ENCODE measurements at regions not wholly inside any gene's neighbourhood (a gene's known extent, or its start where the extent isn't known, plus 50 kb on each side); places are given as distances from the start of the nearest gene placed in this dataset.

GRCh38 chr5:23655674-23656073, 148.3 kb downstream of the PRDM9 start:
- Histone ChIP-seq H3K4me1 (ENCODE audit: control insufficient read depth in 2 of 3, insufficient read depth in 2 of 3, low read depth in 1 of 3, low read length in 3 of 3) (no peaks in the 10 kb centered on the region), H3K9ac (ENCODE audit: low read length in 3 of 3) (no peak overlapping the region), H3K27ac (ENCODE audit: low read depth in 2 of 2, low read length in 2 of 2) (no peak overlapping the region), H3K36me3 (ENCODE audit: control insufficient read depth in 2 of 3, insufficient read depth in 3 of 3, low read length in 3 of 3) (no peaks in the 10 kb centered on the region), H3K27me3 (ENCODE audit: control insufficient read depth, insufficient read depth, low read length) (no peaks in the 10 kb centered on the region), H3K4me3 (ENCODE audit: low read length in 3 of 3) (no peak overlapping the region), H3K9me3 (ENCODE audit: control insufficient read depth in 2 of 3, insufficient read depth in 1 of 3, low read length in 3 of 3) (no peaks in the 10 kb centered on the region)
- intact Hi-C loops (cut with DNase I), result no loop called here
- FAIRE-seq, result no peak
- no peak for TF ChIP-seq CTCF (IDR thresholded peaks at IDR 0.05; ENCODE audit: borderline replicate concordance, extremely low read depth, insufficient read depth)
- no peak for DNase-seq

- Histone ChIP-seq H3K36me3 (ENCODE audit: control insufficient read depth in 2 of 3, insufficient read depth in 3 of 3, low read length in 3 of 3) (no peaks in the 10 kb centered on the region), H3K9me3 (ENCODE audit: control insufficient read depth in 2 of 3, insufficient read depth in 1 of 3, low read length in 3 of 3) (no peaks in the 10 kb centered on the region), H3K27ac (ENCODE audit: low read depth in 2 of 2, low read length in 2 of 2) (no peak overlapping the region), H3K27me3 (ENCODE audit: control insufficient read depth, insufficient read depth, low read length) (no peaks in the 10 kb centered on the region), H3K4me1 (ENCODE audit: control insufficient read depth in 2 of 3, insufficient read depth in 2 of 3, low read depth in 1 of 3, low read length in 3 of 3) (no peaks in the 10 kb centered on the region), H3K9ac (ENCODE audit: low read length in 3 of 3) (no peak overlapping the region), H3K4me3 (ENCODE audit: low read length in 3 of 3) (no peak overlapping the region)
- intact Hi-C loops (cut with DNase I), result no loop called here
- FAIRE-seq, result no peak
- TF ChIP-seq CTCF (IDR thresholded peaks at IDR 0.05; ENCODE audit: borderline replicate concordance, extremely low read depth, insufficient read depth), result no peak
- no peak for DNase-seq
These were observed 168.0 kb downstream of the PRDM9 start for GRCh38 chr5:23675456-23675855.

GRCh38 chr5:23677996-23678395, 170.6 kb downstream of the PRDM9 start:
- Histone ChIP-seq H3K4me3 (ENCODE audit: low read length in 3 of 3) (no peak overlapping the region), H3K9ac (ENCODE audit: low read length in 3 of 3) (no peak overlapping the region), H3K27me3 (ENCODE audit: control insufficient read depth, insufficient read depth, low read length) (no peaks in the 10 kb centered on the region), H3K9me3 (ENCODE audit: control insufficient read depth in 2 of 3, insufficient read depth in 1 of 3, low read length in 3 of 3) (no peaks in the 10 kb centered on the region), H3K27ac (ENCODE audit: low read depth in 2 of 2, low read length in 2 of 2) (no peak overlapping the region), H3K4me1 (ENCODE audit: control insufficient read depth in 2 of 3, insufficient read depth in 2 of 3, low read depth in 1 of 3, low read length in 3 of 3) (no peaks in the 10 kb centered on the region), H3K36me3 (ENCODE audit: control insufficient read depth in 2 of 3, insufficient read depth in 3 of 3, low read length in 3 of 3) (no peaks in the 10 kb centered on the region)
- TF ChIP-seq CTCF (IDR thresholded peaks at IDR 0.05; ENCODE audit: borderline replicate concordance, extremely low read depth, insufficient read depth), result no peak
- FAIRE-seq (no peak), DNase-seq (no peak)
- intact Hi-C loops (cut with DNase I), result no loop called here

- Histone ChIP-seq H3K27ac (ENCODE audit: low read depth in 2 of 2, low read length in 2 of 2) (no peak overlapping the region), H3K9ac (ENCODE audit: low read length in 3 of 3) (no peak overlapping the region), H3K4me1 (ENCODE audit: control insufficient read depth in 2 of 3, insufficient read depth in 2 of 3, low read depth in 1 of 3, low read length in 3 of 3) (no peaks in the 10 kb centered on the region), H3K27me3 (ENCODE audit: control insufficient read depth, insufficient read depth, low read length) (no peaks in the 10 kb centered on the region), H3K4me3 (ENCODE audit: low read length in 3 of 3) (no peak overlapping the region), H3K9me3 (ENCODE audit: control insufficient read depth in 2 of 3, insufficient read depth in 1 of 3, low read length in 3 of 3) (no peaks in the 10 kb centered on the region), H3K36me3 (ENCODE audit: control insufficient read depth in 2 of 3, insufficient read depth in 3 of 3, low read length in 3 of 3) (no peaks in the 10 kb centered on the region)
- FAIRE-seq, result no peak
- TF ChIP-seq CTCF (IDR thresholded peaks at IDR 0.05; ENCODE audit: borderline replicate concordance, extremely low read depth, insufficient read depth), result no peak
- no peak for DNase-seq
- intact Hi-C loops (cut with DNase I), result no loop called here
These were observed 176.7 kb downstream of the PRDM9 start for GRCh38 chr5:23684103-23684502.
